HCEC 1CT (cell line): ENCODE measurements at regions not wholly inside any gene's neighbourhood (a gene's known extent, or its start where the extent isn't known, plus 50 kb on each side); places are given as distances from the start of the nearest gene placed in this dataset.
"Not testable (repeated sequence)": the region's sequence is repeated elsewhere in the genome, so short reads cannot be mapped to it uniquely, and the experiment has no call there.

Source experiments
- DNase-seq: peaks from one replicate; pipeline ENCODE4 v3.0.0-alpha.2; 2017

GRCh38 chr1:172839639-172840038, 180.7 kb downstream of the FASLG start:
- DNase-seq, result not testable (repeated sequence)

- DNase-seq, result no peak
These were observed 184.5 kb downstream of the FASLG start for GRCh38 chr1:172843444-172843843.

GRCh38 chr1:172845371-172845770, 186.5 kb downstream of the FASLG start:
- DNase-seq, result no peak

- no peak for DNase-seq
These were observed 187.0 kb downstream of the FASLG start for GRCh38 chr1:172845865-172846264.

GRCh38 chr1:172847814-172848213, 188.9 kb downstream of the FASLG start:
- DNase-seq, result not testable (repeated sequence)

GRCh38 chr1:172849653-172850052, 190.8 kb downstream of the FASLG start:
- no peak for DNase-seq

- DNase-seq, result no peak
These were observed 192.2 kb downstream of the FASLG start for GRCh38 chr1:172851077-172851476.

GRCh38 chr1:172851856-172852255, 193.0 kb downstream of the FASLG start:
- no peak for DNase-seq

GRCh38 chr1:172855983-172856382, 194.8 kb downstream of the TNFSF18 start:
- DNase-seq, result not testable (repeated sequence)

- peak; percentile 53 for DNase-seq
These were observed 187.7 kb downstream of the TNFSF18 start for GRCh38 chr1:172863031-172863430.

- DNase-seq, result no peak
These were observed 183.4 kb downstream of the TNFSF18 start for GRCh38 chr1:172867216-172867818.

GRCh38 chr1:172870901-172871606, 179.7 kb downstream of the TNFSF18 start:
- DNase-seq, result peak; percentile 51

- DNase-seq, result no peak
These were observed 175.8 kb downstream of the TNFSF18 start for GRCh38 chr1:172874950-172875349.

GRCh38 chr1:172875892-172876291, 174.8 kb downstream of the TNFSF18 start:
- DNase-seq, result no peak

GRCh38 chr1:172882385-172882784, 168.4 kb downstream of the TNFSF18 start:
- DNase-seq, result no peak

- no peak for DNase-seq
These were observed 167.9 kb downstream of the TNFSF18 start for GRCh38 chr1:172882791-172883386.

- DNase-seq, result no peak
These were observed 167.4 kb downstream of the TNFSF18 start for GRCh38 chr1:172883387-172883791.

GRCh38 chr1:172883844-172884243, 166.9 kb downstream of the TNFSF18 start:
- no peak for DNase-seq

- DNase-seq, result peak; percentile 48
These were observed 165.3 kb downstream of the TNFSF18 start for GRCh38 chr1:172885411-172885810.

GRCh38 chr1:172885971-172886370, 164.8 kb downstream of the TNFSF18 start:
- DNase-seq, result peak; percentile 32

GRCh38 chr1:172887162-172887561, 163.6 kb downstream of the TNFSF18 start:
- DNase-seq, result no peak

GRCh38 chr1:172893146-172893841, 157.4 kb downstream of the TNFSF18 start:
- DNase-seq, result no peak

- no peak for DNase-seq
These were observed 156.2 kb downstream of the TNFSF18 start for GRCh38 chr1:172894349-172895049.
